ENCODE measurements at regions not wholly inside any gene's neighbourhood (a gene's known extent, or its start where the extent isn't known, plus 50 kb on each side); places are given as distances from the start of the nearest gene placed in this dataset.

DNA sequence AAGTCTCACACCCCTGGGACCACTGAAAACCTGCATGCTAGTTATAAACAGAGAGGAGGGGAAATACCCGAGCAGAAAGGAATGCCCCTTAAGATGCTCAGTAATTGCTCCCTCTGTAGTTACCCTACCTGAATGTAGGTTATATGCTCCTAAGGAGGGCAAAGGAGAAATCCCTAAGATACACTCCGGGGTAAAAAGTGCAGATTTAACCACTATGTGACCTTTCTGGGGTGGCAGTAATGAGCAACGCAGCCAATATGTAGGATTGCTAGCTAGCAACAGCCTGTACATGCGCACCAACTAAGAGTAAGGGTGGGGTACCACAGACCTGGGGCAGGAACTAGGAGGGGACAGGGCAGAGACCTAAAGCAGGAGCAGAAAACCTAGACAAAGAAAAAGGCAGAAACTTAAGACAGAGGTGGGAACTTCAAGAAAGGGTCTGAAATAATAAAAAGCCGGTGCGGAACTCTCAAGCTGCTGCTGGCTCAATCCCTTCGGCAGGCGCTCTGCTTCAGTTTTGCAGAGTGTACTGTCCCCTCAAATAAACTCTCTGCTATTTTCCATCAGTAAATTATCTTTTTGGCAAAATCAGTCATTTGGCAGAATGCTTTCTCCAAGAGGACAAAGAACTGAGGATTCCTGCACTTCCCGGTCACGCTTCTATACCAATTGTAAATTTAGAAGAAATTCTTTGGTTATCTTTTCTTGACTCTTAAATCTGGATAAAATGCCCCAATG lies 823.8 kb downstream of the CDH11 start:
- TF ChIP-seq, protein P1, sequence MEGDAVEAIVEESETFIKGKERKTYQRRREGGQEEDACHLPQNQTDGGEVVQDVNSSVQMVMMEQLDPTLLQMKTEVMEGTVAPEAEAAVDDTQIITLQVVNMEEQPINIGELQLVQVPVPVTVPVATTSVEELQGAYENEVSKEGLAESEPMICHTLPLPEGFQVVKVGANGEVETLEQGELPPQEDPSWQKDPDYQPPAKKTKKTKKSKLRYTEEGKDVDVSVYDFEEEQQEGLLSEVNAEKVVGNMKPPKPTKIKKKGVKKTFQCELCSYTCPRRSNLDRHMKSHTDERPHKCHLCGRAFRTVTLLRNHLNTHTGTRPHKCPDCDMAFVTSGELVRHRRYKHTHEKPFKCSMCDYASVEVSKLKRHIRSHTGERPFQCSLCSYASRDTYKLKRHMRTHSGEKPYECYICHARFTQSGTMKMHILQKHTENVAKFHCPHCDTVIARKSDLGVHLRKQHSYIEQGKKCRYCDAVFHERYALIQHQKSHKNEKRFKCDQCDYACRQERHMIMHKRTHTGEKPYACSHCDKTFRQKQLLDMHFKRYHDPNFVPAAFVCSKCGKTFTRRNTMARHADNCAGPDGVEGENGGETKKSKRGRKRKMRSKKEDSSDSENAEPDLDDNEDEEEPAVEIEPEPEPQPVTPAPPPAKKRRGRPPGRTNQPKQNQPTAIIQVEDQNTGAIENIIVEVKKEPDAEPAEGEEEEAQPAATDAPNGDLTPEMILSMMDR (IDR thresholded peaks at IDR 0.05; ENCODE audit: poor library complexity, severe bottlenecking): no peak
- no peak for TF ChIP-seq POLR2AphosphoS5 (IDR thresholded peaks at IDR 0.05)
